ENCODE measurements at regions not wholly inside any gene's neighbourhood (a gene's known extent, or its start where the extent isn't known, plus 50 kb on each side); places are given as distances from the start of the nearest gene placed in this dataset.

GRCh38 chr14:100972118-100972897 is 68.8 kb upstream of the RTL1 start:
- WGBS, result 92% methylated on average over 8 of the region's 8 CpGs
- Histone ChIP-seq H3K27me3 (no peaks in the 10 kb centered on the region), H3K36me3 (no peaks in the 10 kb centered on the region), H3K9me3 (no peaks in the 10 kb centered on the region), H3K4me1 (no peaks in the 10 kb centered on the region), H3K4me3 (no peak overlapping the region), H3K27ac (no peak overlapping the region)
- TF ChIP-seq CTCF (IDR thresholded peaks at IDR 0.05) (no peak), POLR2A (IDR thresholded peaks at IDR 0.05) (no peak), POLR2AphosphoS5 (IDR thresholded peaks at IDR 0.05) (no peak), EP300 (IDR thresholded peaks at IDR 0.05) (no peak)
- DNase-seq (ENCODE audit: low spot score in 2 of 2), result no peak

GRCh38 chr14:100975671-100976070 is 72.1 kb upstream of the RTL1 start:
- no peak for DNase-seq (ENCODE audit: low spot score in 2 of 2)
- TF ChIP-seq POLR2A (IDR thresholded peaks at IDR 0.05), result no peak
- no peak for TF ChIP-seq POLR2AphosphoS5 (IDR thresholded peaks at IDR 0.05)
- no peak for TF ChIP-seq EP300 (IDR thresholded peaks at IDR 0.05)
- no peak for TF ChIP-seq CTCF (IDR thresholded peaks at IDR 0.05)
- 86% methylated on average over 2 of the region's 2 CpGs for WGBS
- Histone ChIP-seq H3K4me3 (no peak overlapping the region), H3K9me3 (no peaks in the 10 kb centered on the region), H3K4me1 (no peaks in the 10 kb centered on the region), H3K27me3 (no peaks in the 10 kb centered on the region), H3K36me3 (no peaks in the 10 kb centered on the region), H3K27ac (no peak overlapping the region)

- H3K27ac ChIP-seq, result no peak overlapping the region
These were observed 75.6 kb upstream of the RTL1 start for GRCh38 chr14:100979079-100979478.

GRCh38 chr14:100979780-100980179 is 76.3 kb upstream of the RTL1 start:
- H3K4me1 ChIP-seq, result no peaks in the 10 kb centered on the region
- H3K27ac ChIP-seq, result no peak overlapping the region
- TF ChIP-seq POLR2A (IDR thresholded peaks at IDR 0.05) (no peak), CTCF (IDR thresholded peaks at IDR 0.05) (no peak), POLR2AphosphoS5 (IDR thresholded peaks at IDR 0.05) (no peak), EP300 (IDR thresholded peaks at IDR 0.05) (no peak)
- H3K36me3 ChIP-seq, result no peaks in the 10 kb centered on the region
- H3K27me3 ChIP-seq, result no peaks in the 10 kb centered on the region
- no peak for DNase-seq (ENCODE audit: low spot score in 2 of 2)
- no peak overlapping the region for H3K4me3 ChIP-seq
- no peaks in the 10 kb centered on the region for H3K9me3 ChIP-seq
- WGBS, result 82% methylated on average over 3 of the region's 3 CpGs

More at GRCh38 chr14:100979079-100979478, 75.6 kb upstream of the RTL1 start:
- no peaks in the 10 kb centered on the region for H3K9me3 ChIP-seq
- no peak for DNase-seq (ENCODE audit: low spot score in 2 of 2)
- TF ChIP-seq POLR2A (IDR thresholded peaks at IDR 0.05) (no peak), CTCF (IDR thresholded peaks at IDR 0.05) (no peak), POLR2AphosphoS5 (IDR thresholded peaks at IDR 0.05) (no peak), EP300 (IDR thresholded peaks at IDR 0.05) (no peak)
- 69% methylated on average over 3 of the region's 3 CpGs for WGBS
- H3K36me3 ChIP-seq, result no peaks in the 10 kb centered on the region
- no peaks in the 10 kb centered on the region for H3K27me3 ChIP-seq
- H3K4me1 ChIP-seq, result no peaks in the 10 kb centered on the region
- no peak overlapping the region for H3K4me3 ChIP-seq

GRCh38 chr14:100980823-100981222 is 77.3 kb upstream of the RTL1 start:
- no peak overlapping the region for H3K4me3 ChIP-seq
- no peak for TF ChIP-seq POLR2AphosphoS5 (IDR thresholded peaks at IDR 0.05)
- no peak for TF ChIP-seq EP300 (IDR thresholded peaks at IDR 0.05)
- no peak for TF ChIP-seq CTCF (IDR thresholded peaks at IDR 0.05)
- no peak for TF ChIP-seq POLR2A (IDR thresholded peaks at IDR 0.05)
- no peaks in the 10 kb centered on the region for H3K4me1 ChIP-seq
- H3K27ac ChIP-seq, result no peak overlapping the region
- no peak for DNase-seq (ENCODE audit: low spot score in 2 of 2)
- H3K27me3 ChIP-seq, result no peaks in the 10 kb centered on the region
- no peaks in the 10 kb centered on the region for H3K9me3 ChIP-seq
- H3K36me3 ChIP-seq, result no peaks in the 10 kb centered on the region
- WGBS, result 86% methylated on average over 3 of the region's 3 CpGs

Measured in suprapubic skin (tissue), 4 donors.